ENCODE measurements at regions not wholly inside any gene's neighbourhood (a gene's known extent, or its start where the extent isn't known, plus 50 kb on each side); places are given as distances from the start of the nearest gene placed in this dataset.

- H3K27ac ChIP-seq (ENCODE audit: low read length), result no peak overlapping the region
- no peaks in the 10 kb centered on the region for H3K4me1 ChIP-seq (ENCODE audit: control insufficient read depth in 1 of 2, insufficient read depth in 2 of 2, low read length in 2 of 2)
- no peaks in the 10 kb centered on the region for H3K27me3 ChIP-seq (ENCODE audit: low read depth, low read length)
- H3K36me3 ChIP-seq (ENCODE audit: control insufficient read depth in 1 of 2, insufficient read depth in 2 of 2, low read length in 2 of 2), result no peaks in the 10 kb centered on the region
- no peaks in the 10 kb centered on the region for H3K9me3 ChIP-seq (ENCODE audit: control insufficient read depth in 1 of 2, low read length in 2 of 2)
- no peak overlapping the region for H3K4me3 ChIP-seq (ENCODE audit: low read depth in 1 of 2, low read length in 2 of 2)
Observed at GRCh38 chr5:24831989-24832388, 187.2 kb upstream of the CDH10 start.

GRCh38 chr5:24823625-24824024, 178.8 kb upstream of the CDH10 start:
- no peak overlapping the region for H3K27ac ChIP-seq (ENCODE audit: low read length)
- no peaks in the 10 kb centered on the region for H3K9me3 ChIP-seq (ENCODE audit: control insufficient read depth in 1 of 2, low read length in 2 of 2)
- no peaks in the 10 kb centered on the region for H3K4me1 ChIP-seq (ENCODE audit: control insufficient read depth in 1 of 2, insufficient read depth in 2 of 2, low read length in 2 of 2)
- H3K36me3 ChIP-seq (ENCODE audit: control insufficient read depth in 1 of 2, insufficient read depth in 2 of 2, low read length in 2 of 2), result no peaks in the 10 kb centered on the region
- H3K4me3 ChIP-seq (ENCODE audit: low read depth in 1 of 2, low read length in 2 of 2), result no peak overlapping the region
- H3K27me3 ChIP-seq (ENCODE audit: low read depth, low read length), result no peaks in the 10 kb centered on the region

- Histone ChIP-seq H3K27me3 (ENCODE audit: low read depth, low read length) (no peaks in the 10 kb centered on the region), H3K27ac (ENCODE audit: low read length) (no peak overlapping the region), H3K4me3 (ENCODE audit: low read depth in 1 of 2, low read length in 2 of 2) (no peak overlapping the region), H3K36me3 (ENCODE audit: control insufficient read depth in 1 of 2, insufficient read depth in 2 of 2, low read length in 2 of 2) (no peaks in the 10 kb centered on the region), H3K4me1 (ENCODE audit: control insufficient read depth in 1 of 2, insufficient read depth in 2 of 2, low read length in 2 of 2) (no peaks in the 10 kb centered on the region), H3K9me3 (ENCODE audit: control insufficient read depth in 1 of 2, low read length in 2 of 2) (no peaks in the 10 kb centered on the region)
Observed at GRCh38 chr5:24819841-24820240, 175.1 kb upstream of the CDH10 start.

- H3K36me3 ChIP-seq (ENCODE audit: control insufficient read depth in 1 of 2, insufficient read depth in 2 of 2, low read length in 2 of 2), result no peaks in the 10 kb centered on the region
- no peak overlapping the region for H3K4me3 ChIP-seq (ENCODE audit: low read depth in 1 of 2, low read length in 2 of 2)
- H3K9me3 ChIP-seq (ENCODE audit: control insufficient read depth in 1 of 2, low read length in 2 of 2), result no peaks in the 10 kb centered on the region
- no peaks in the 10 kb centered on the region for H3K4me1 ChIP-seq (ENCODE audit: control insufficient read depth in 1 of 2, insufficient read depth in 2 of 2, low read length in 2 of 2)
- no peaks in the 10 kb centered on the region for H3K27me3 ChIP-seq (ENCODE audit: low read depth, low read length)
- no peak overlapping the region for H3K27ac ChIP-seq (ENCODE audit: low read length)
Observed at GRCh38 chr5:24817966-24818365, 173.2 kb upstream of the CDH10 start.

GRCh38 chr5:24816206-24816605, 171.4 kb upstream of the CDH10 start:
- Histone ChIP-seq H3K4me3 (ENCODE audit: low read depth in 1 of 2, low read length in 2 of 2) (no peak overlapping the region), H3K27ac (ENCODE audit: low read length) (no peak overlapping the region), H3K9me3 (ENCODE audit: control insufficient read depth in 1 of 2, low read length in 2 of 2) (no peaks in the 10 kb centered on the region), H3K27me3 (ENCODE audit: low read depth, low read length) (no peaks in the 10 kb centered on the region), H3K36me3 (ENCODE audit: control insufficient read depth in 1 of 2, insufficient read depth in 2 of 2, low read length in 2 of 2) (no peaks in the 10 kb centered on the region), H3K4me1 (ENCODE audit: control insufficient read depth in 1 of 2, insufficient read depth in 2 of 2, low read length in 2 of 2) (no peaks in the 10 kb centered on the region)

DNA sequence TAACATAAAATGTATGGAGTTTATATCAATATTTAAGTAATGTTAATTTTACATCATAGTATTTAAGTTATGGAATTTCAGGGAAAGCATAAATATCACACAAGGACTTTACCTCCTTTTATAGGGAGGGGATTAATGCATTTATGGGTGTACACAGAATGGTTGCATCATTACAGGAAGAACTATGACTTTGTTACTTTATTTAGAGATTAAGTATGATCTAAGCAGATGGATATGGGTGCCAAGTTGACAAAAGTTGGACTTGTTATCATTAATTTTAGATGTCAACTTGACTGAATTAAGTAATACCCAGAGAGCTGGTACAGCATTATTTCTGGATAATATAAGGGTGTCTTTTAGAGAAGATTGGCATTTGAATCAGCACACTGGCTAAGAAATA, 160.5 kb upstream of the CDH10 start:
- Histone ChIP-seq H3K4me3 (ENCODE audit: low read depth in 1 of 2, low read length in 2 of 2) (no peak overlapping the region), H3K4me1 (ENCODE audit: control insufficient read depth in 1 of 2, insufficient read depth in 2 of 2, low read length in 2 of 2) (no peaks in the 10 kb centered on the region), H3K27me3 (ENCODE audit: low read depth, low read length) (no peaks in the 10 kb centered on the region), H3K9me3 (ENCODE audit: control insufficient read depth in 1 of 2, low read length in 2 of 2) (no peaks in the 10 kb centered on the region), H3K27ac (ENCODE audit: low read length) (no peak overlapping the region), H3K36me3 (ENCODE audit: control insufficient read depth in 1 of 2, insufficient read depth in 2 of 2, low read length in 2 of 2) (no peaks in the 10 kb centered on the region)

DNA sequence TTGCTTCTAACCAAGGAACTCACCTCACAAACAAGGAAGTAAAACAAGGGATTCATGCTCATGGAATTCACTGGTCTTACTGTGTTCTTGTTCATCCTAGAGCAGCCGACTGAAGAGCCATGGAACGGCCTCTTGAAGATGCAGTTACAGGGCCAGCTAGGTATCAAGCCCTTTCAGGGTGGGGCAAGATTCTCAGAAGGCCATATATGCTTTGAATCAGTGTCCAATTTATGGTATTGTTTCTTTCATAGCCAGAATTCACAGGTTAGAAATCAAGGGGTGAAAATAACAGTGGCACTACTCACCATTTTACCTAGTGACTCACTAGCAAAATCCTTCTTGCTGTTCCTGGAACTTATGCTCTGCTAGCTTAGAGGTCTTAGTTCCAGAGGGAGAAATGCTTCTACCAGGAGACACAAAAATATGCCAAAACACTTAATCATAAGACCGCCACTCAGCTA, 159.5 kb upstream of the CDH10 start:
- no peak overlapping the region for H3K4me3 ChIP-seq (ENCODE audit: low read depth in 1 of 2, low read length in 2 of 2)
- no peaks in the 10 kb centered on the region for H3K9me3 ChIP-seq (ENCODE audit: control insufficient read depth in 1 of 2, low read length in 2 of 2)
- H3K4me1 ChIP-seq (ENCODE audit: control insufficient read depth in 1 of 2, insufficient read depth in 2 of 2, low read length in 2 of 2), result no peaks in the 10 kb centered on the region
- no peaks in the 10 kb centered on the region for H3K36me3 ChIP-seq (ENCODE audit: control insufficient read depth in 1 of 2, insufficient read depth in 2 of 2, low read length in 2 of 2)
- no peak overlapping the region for H3K27ac ChIP-seq (ENCODE audit: low read length)
- H3K27me3 ChIP-seq (ENCODE audit: low read depth, low read length), result no peaks in the 10 kb centered on the region

- Histone ChIP-seq H3K9me3 (ENCODE audit: control insufficient read depth in 1 of 2, low read length in 2 of 2) (no peaks in the 10 kb centered on the region), H3K4me3 (ENCODE audit: low read depth in 1 of 2, low read length in 2 of 2) (no peak overlapping the region), H3K4me1 (ENCODE audit: control insufficient read depth in 1 of 2, insufficient read depth in 2 of 2, low read length in 2 of 2) (no peaks in the 10 kb centered on the region), H3K27me3 (ENCODE audit: low read depth, low read length) (no peaks in the 10 kb centered on the region), H3K27ac (ENCODE audit: low read length) (no peak overlapping the region), H3K36me3 (ENCODE audit: control insufficient read depth in 1 of 2, insufficient read depth in 2 of 2, low read length in 2 of 2) (no peaks in the 10 kb centered on the region)
Observed at GRCh38 chr5:24791326-24791725, 146.5 kb upstream of the CDH10 start.

DNA sequence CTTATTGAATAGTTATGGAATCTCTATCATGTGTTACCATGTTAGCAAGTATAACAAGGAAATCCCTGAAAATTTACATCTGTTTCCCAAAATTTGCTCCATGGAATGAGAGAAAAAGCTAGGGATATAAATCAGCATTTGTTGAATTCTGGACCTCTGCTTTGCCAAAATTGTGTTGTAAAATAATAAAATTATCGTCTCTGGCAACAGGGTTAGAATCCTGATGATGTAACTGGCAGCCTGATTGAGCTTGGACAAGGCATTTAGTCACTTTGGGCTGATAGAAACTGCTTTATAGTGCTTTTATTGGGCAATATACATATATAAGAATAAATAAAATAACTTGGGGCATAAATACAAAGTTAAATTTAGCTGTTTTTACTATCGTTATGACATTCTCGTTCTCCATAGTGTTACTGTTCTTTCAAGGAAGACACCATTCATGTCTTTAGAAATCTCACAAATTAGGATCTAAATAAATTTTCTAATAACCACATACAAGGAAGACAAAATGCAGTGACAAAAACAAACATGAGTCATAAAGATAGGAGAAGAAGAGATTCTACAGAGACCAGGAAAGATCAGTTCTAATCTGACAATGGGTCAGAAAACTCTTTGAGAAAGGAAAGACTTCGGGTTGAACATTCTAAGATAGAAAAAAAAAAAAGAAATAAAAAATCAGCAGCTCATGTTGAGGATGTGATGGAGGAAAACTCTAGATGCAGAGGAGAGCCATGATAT, 145.0 kb upstream of the CDH10 start:
- Histone ChIP-seq H3K27ac (ENCODE audit: low read length) (no peak overlapping the region), H3K9me3 (ENCODE audit: control insufficient read depth in 1 of 2, low read length in 2 of 2) (no peaks in the 10 kb centered on the region), H3K4me3 (ENCODE audit: low read depth in 1 of 2, low read length in 2 of 2) (no peak overlapping the region), H3K4me1 (ENCODE audit: control insufficient read depth in 1 of 2, insufficient read depth in 2 of 2, low read length in 2 of 2) (no peaks in the 10 kb centered on the region), H3K27me3 (ENCODE audit: low read depth, low read length) (no peaks in the 10 kb centered on the region), H3K36me3 (ENCODE audit: control insufficient read depth in 1 of 2, insufficient read depth in 2 of 2, low read length in 2 of 2) (no peaks in the 10 kb centered on the region)

GRCh38 chr5:24788829-24789514, 144.2 kb upstream of the CDH10 start:
- no peak overlapping the region for H3K27ac ChIP-seq (ENCODE audit: low read length)
- H3K4me1 ChIP-seq (ENCODE audit: control insufficient read depth in 1 of 2, insufficient read depth in 2 of 2, low read length in 2 of 2), result no peaks in the 10 kb centered on the region
- no peak overlapping the region for H3K4me3 ChIP-seq (ENCODE audit: low read depth in 1 of 2, low read length in 2 of 2)
- no peaks in the 10 kb centered on the region for H3K36me3 ChIP-seq (ENCODE audit: control insufficient read depth in 1 of 2, insufficient read depth in 2 of 2, low read length in 2 of 2)
- no peaks in the 10 kb centered on the region for H3K9me3 ChIP-seq (ENCODE audit: control insufficient read depth in 1 of 2, low read length in 2 of 2)
- H3K27me3 ChIP-seq (ENCODE audit: low read depth, low read length), result no peaks in the 10 kb centered on the region

DNA sequence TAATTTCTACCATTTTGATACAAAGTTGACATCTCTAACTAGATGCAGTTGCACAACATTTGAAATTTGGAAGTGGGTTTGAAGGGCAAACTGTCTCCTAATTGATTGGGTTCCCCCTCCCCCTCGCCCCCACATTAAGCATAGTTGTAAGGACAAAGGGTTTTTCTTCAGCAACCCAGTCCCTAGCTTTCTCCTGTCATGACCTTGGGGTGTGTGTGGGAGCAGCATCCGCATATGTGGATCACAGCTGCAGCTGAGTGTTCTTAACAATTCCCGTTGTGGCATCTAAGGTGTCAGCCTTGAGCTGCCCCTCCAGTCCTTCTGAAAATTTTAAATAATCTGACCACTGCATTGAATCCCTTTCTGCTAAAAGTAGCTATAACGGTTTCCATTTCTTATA, 141.3 kb upstream of the CDH10 start:
- Histone ChIP-seq H3K4me1 (ENCODE audit: control insufficient read depth in 1 of 2, insufficient read depth in 2 of 2, low read length in 2 of 2) (no peaks in the 10 kb centered on the region), H3K36me3 (ENCODE audit: control insufficient read depth in 1 of 2, insufficient read depth in 2 of 2, low read length in 2 of 2) (no peaks in the 10 kb centered on the region), H3K27ac (ENCODE audit: low read length) (no peak overlapping the region), H3K27me3 (ENCODE audit: low read depth, low read length) (no peaks in the 10 kb centered on the region), H3K4me3 (ENCODE audit: low read depth in 1 of 2, low read length in 2 of 2) (no peak overlapping the region), H3K9me3 (ENCODE audit: control insufficient read depth in 1 of 2, low read length in 2 of 2) (no peaks in the 10 kb centered on the region)

GRCh38 chr5:24783596-24783995, 138.8 kb upstream of the CDH10 start:
- Histone ChIP-seq H3K27ac (ENCODE audit: low read length) (no peak overlapping the region), H3K4me1 (ENCODE audit: control insufficient read depth in 1 of 2, insufficient read depth in 2 of 2, low read length in 2 of 2) (no peaks in the 10 kb centered on the region), H3K36me3 (ENCODE audit: control insufficient read depth in 1 of 2, insufficient read depth in 2 of 2, low read length in 2 of 2) (no peaks in the 10 kb centered on the region), H3K4me3 (ENCODE audit: low read depth in 1 of 2, low read length in 2 of 2) (no peak overlapping the region), H3K9me3 (ENCODE audit: control insufficient read depth in 1 of 2, low read length in 2 of 2) (no peaks in the 10 kb centered on the region), H3K27me3 (ENCODE audit: low read depth, low read length) (no peaks in the 10 kb centered on the region)

Data from muscle layer of duodenum (tissue), 2 donors.